ENCODE measurements at regions not wholly inside any gene's neighbourhood (a gene's known extent, or its start where the extent isn't known, plus 50 kb on each side); places are given as distances from the start of the nearest gene placed in this dataset.

DNA sequence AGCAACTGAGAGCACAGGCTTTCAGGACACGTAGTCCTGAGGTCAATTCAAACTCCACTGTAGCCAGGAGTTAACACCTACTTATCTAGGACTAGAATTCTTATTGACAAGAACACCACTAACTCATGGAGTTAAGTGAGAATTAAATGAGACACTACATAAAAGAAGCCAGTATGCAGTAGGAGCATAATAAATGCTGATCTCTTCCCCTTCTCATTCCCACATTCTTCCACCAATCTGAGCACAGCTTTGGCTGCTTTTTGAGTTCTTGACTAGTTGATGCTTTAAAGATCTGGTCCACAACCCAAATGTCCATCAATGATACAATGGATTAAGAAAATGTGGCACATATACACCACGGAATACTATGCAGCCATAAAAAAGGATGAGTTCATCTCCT, 55.2 kb downstream of the TTC32 start:
- DNase-seq (ENCODE audit: low spot score): no peak
- in situ Hi-C loops (cut with MboI; ENCODE audit: low sequenced_read_pairs, unreplicated experiment): no loop called here
- TF ChIP-seq, protein P1, sequence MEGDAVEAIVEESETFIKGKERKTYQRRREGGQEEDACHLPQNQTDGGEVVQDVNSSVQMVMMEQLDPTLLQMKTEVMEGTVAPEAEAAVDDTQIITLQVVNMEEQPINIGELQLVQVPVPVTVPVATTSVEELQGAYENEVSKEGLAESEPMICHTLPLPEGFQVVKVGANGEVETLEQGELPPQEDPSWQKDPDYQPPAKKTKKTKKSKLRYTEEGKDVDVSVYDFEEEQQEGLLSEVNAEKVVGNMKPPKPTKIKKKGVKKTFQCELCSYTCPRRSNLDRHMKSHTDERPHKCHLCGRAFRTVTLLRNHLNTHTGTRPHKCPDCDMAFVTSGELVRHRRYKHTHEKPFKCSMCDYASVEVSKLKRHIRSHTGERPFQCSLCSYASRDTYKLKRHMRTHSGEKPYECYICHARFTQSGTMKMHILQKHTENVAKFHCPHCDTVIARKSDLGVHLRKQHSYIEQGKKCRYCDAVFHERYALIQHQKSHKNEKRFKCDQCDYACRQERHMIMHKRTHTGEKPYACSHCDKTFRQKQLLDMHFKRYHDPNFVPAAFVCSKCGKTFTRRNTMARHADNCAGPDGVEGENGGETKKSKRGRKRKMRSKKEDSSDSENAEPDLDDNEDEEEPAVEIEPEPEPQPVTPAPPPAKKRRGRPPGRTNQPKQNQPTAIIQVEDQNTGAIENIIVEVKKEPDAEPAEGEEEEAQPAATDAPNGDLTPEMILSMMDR (IDR thresholded peaks at IDR 0.05; ENCODE audit: borderline replicate concordance, control extremely low read depth, extremely low read depth, insufficient read depth, missing control alignments): no peak

- in situ Hi-C loops (cut with MboI; ENCODE audit: low sequenced_read_pairs, unreplicated experiment): no loop called here
- TF ChIP-seq, protein P1 (IDR thresholded peaks at IDR 0.05; ENCODE audit: borderline replicate concordance, control extremely low read depth, extremely low read depth, insufficient read depth, missing control alignments): no peak
- no peak for DNase-seq (ENCODE audit: low spot score)
Observed at GRCh38 chr2:19846030-19846429, 55.8 kb downstream of the TTC32 start.

- TF ChIP-seq, protein P1 (IDR thresholded peaks at IDR 0.05; ENCODE audit: borderline replicate concordance, control extremely low read depth, extremely low read depth, insufficient read depth, missing control alignments): no peak
- DNase-seq (ENCODE audit: low spot score): no peak
- in situ Hi-C loops (cut with MboI; ENCODE audit: low sequenced_read_pairs, unreplicated experiment): no loop called here
Observed at GRCh38 chr2:19845323-19845920, 56.4 kb downstream of the TTC32 start.

GRCh38 chr2:19844750-19845149, 57.0 kb downstream of the TTC32 start:
- DNase-seq (ENCODE audit: low spot score): no peak
- in situ Hi-C loops (cut with MboI; ENCODE audit: low sequenced_read_pairs, unreplicated experiment): no loop called here
- TF ChIP-seq, protein P1 (IDR thresholded peaks at IDR 0.05; ENCODE audit: borderline replicate concordance, control extremely low read depth, extremely low read depth, insufficient read depth, missing control alignments): no peak

- TF ChIP-seq, protein P1 (IDR thresholded peaks at IDR 0.05; ENCODE audit: borderline replicate concordance, control extremely low read depth, extremely low read depth, insufficient read depth, missing control alignments): no peak
- no peak for DNase-seq (ENCODE audit: low spot score)
- in situ Hi-C loops (cut with MboI; ENCODE audit: low sequenced_read_pairs, unreplicated experiment): no loop called here
Observed at GRCh38 chr2:19843992-19844515, 57.7 kb downstream of the TTC32 start.

DNA sequence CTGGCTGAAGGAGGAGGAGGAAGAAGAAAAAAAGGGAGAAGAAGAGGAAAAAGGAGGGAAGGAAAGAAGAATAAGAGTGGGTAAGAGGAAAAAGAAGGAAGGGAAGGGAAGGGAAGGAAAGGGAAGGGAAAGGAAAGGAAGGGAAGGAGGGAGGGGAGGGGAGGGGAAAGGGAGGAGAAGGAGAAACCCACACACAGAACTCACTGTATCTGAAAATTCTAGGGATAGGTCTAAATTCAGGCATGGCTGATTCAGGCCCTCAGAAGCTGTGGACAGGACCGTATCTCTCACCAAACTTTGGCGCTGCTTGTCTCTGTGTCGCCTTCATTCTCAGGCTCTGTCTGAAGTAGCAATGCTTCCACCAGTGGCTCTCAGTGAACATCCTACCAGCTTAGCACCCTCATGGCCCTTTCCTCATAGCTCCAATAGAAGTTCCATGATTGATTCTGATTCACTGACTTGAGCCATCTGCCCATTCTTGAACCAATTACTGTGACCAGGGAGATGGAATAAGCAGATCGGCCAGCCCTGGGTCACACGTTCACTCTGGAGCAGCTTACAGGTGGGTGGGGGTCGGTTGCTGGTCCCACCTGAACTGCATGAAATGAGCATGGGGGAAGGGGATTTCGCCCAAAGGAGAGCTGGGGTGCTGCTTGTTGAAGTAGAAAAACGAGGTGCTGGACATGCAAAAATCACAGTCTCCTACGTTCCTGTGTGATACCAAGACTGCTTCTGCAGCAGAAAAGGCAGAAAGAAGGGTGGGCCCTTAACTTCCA, 59.7 kb downstream of the TTC32 start:
- in situ Hi-C loops (cut with MboI; ENCODE audit: low sequenced_read_pairs, unreplicated experiment): no loop called here
- TF ChIP-seq, protein P1 (IDR thresholded peaks at IDR 0.05; ENCODE audit: borderline replicate concordance, control extremely low read depth, extremely low read depth, insufficient read depth, missing control alignments): no peak
- no peak for DNase-seq (ENCODE audit: low spot score)
